ENCODE measurements at regions not wholly inside any gene's neighbourhood (a gene's known extent, or its start where the extent isn't known, plus 50 kb on each side); places are given as distances from the start of the nearest gene placed in this dataset.
A peak's percentile ranks its signal among the peaks of the same experiment; 100 is the strongest.

- TF ChIP-seq, protein P1, sequence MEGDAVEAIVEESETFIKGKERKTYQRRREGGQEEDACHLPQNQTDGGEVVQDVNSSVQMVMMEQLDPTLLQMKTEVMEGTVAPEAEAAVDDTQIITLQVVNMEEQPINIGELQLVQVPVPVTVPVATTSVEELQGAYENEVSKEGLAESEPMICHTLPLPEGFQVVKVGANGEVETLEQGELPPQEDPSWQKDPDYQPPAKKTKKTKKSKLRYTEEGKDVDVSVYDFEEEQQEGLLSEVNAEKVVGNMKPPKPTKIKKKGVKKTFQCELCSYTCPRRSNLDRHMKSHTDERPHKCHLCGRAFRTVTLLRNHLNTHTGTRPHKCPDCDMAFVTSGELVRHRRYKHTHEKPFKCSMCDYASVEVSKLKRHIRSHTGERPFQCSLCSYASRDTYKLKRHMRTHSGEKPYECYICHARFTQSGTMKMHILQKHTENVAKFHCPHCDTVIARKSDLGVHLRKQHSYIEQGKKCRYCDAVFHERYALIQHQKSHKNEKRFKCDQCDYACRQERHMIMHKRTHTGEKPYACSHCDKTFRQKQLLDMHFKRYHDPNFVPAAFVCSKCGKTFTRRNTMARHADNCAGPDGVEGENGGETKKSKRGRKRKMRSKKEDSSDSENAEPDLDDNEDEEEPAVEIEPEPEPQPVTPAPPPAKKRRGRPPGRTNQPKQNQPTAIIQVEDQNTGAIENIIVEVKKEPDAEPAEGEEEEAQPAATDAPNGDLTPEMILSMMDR (IDR thresholded peaks at IDR 0.05; ENCODE audit: borderline replicate concordance, extremely low read depth, low read length, poor library complexity, severe bottlenecking) = no peak
- TF ChIP-seq EZH2 (IDR thresholded peaks at IDR 0.05; ENCODE audit: borderline replicate concordance, low read depth, low read length, severe bottlenecking) = no peak
- Histone ChIP-seq H3K36me3 (ENCODE audit: insufficient read depth, low read length) (no peaks in the 10 kb centered on the region), H3K4me1 (ENCODE audit: insufficient read depth, low read length) (peaks cover 50% of the 10 kb centered on the region), H4K20me1 (ENCODE audit: insufficient read depth, low read length) (no peaks in the 10 kb centered on the region), H3K9ac (ENCODE audit: low read depth, low read length) (peak overlapping the region; percentile 26), H3K27ac (ENCODE audit: low read length) (peak overlapping the region; percentile 87), H3K4me3 (ENCODE audit: low read depth in 1 of 2, low read length in 2 of 2) (no peak overlapping the region), H3K4me2 (ENCODE audit: insufficient read depth, low read length) (peak overlapping the region; percentile 2; the same call in 1 of the 2 replicates), H3K79me2 (ENCODE audit: insufficient read depth, low read length) (no peaks in the 10 kb centered on the region), H2AFZ (ENCODE audit: low read depth, low read length) (peak overlapping the region; percentile 74), H3K9me3 (ENCODE audit: insufficient read depth, low read length, severe bottlenecking) (peaks cover 4% of the 10 kb centered on the region), H3K27me3 (ENCODE audit: insufficient read depth, low read length, poor library complexity) (no peaks in the 10 kb centered on the region)
- DNase-seq (peak; percentile 71), ATAC-seq (ENCODE audit: insufficient read depth, low read depth) (peak; percentile 89)
Observed at GRCh38 chr10:128908099-128908498, 558.9 kb upstream of the MGMT start.

GRCh38 chr10:128908499-128908898 lies 558.5 kb upstream of the MGMT start:
- H3K4me3 ChIP-seq (ENCODE audit: low read depth in 1 of 2, low read length in 2 of 2) = peak overlapping the region in 1 of 2 experiments; percentile 1; a peak in 1 of 4 replicates
- no peaks in the 10 kb centered on the region for H4K20me1 ChIP-seq (ENCODE audit: insufficient read depth, low read length)
- DNase-seq = peak; percentile 37
- peak overlapping the region; percentile 87 for H3K27ac ChIP-seq (ENCODE audit: low read length)
- no peaks in the 10 kb centered on the region for H3K36me3 ChIP-seq (ENCODE audit: insufficient read depth, low read length)
- H3K4me1 ChIP-seq (ENCODE audit: insufficient read depth, low read length) = peaks cover 46% of the 10 kb centered on the region
- H3K4me2 ChIP-seq (ENCODE audit: insufficient read depth, low read length) = peak overlapping the region; percentile 2; the same call in 1 of the 2 replicates
- peak overlapping the region; percentile 26 for H3K9ac ChIP-seq (ENCODE audit: low read depth, low read length)
- H3K27me3 ChIP-seq (ENCODE audit: insufficient read depth, low read length, poor library complexity) = no peaks in the 10 kb centered on the region
- peak overlapping the region; percentile 74 for H2AFZ ChIP-seq (ENCODE audit: low read depth, low read length)
- TF ChIP-seq, protein P1 (IDR thresholded peaks at IDR 0.05; ENCODE audit: borderline replicate concordance, extremely low read depth, low read length, poor library complexity, severe bottlenecking) = peak; percentile 50
- TF ChIP-seq EZH2 (IDR thresholded peaks at IDR 0.05; ENCODE audit: borderline replicate concordance, low read depth, low read length, severe bottlenecking) = no peak
- no peaks in the 10 kb centered on the region for H3K79me2 ChIP-seq (ENCODE audit: insufficient read depth, low read length)
- peak; percentile 76 for ATAC-seq (ENCODE audit: insufficient read depth, low read depth)
- peaks cover 4% of the 10 kb centered on the region for H3K9me3 ChIP-seq (ENCODE audit: insufficient read depth, low read length, severe bottlenecking)

DNA sequence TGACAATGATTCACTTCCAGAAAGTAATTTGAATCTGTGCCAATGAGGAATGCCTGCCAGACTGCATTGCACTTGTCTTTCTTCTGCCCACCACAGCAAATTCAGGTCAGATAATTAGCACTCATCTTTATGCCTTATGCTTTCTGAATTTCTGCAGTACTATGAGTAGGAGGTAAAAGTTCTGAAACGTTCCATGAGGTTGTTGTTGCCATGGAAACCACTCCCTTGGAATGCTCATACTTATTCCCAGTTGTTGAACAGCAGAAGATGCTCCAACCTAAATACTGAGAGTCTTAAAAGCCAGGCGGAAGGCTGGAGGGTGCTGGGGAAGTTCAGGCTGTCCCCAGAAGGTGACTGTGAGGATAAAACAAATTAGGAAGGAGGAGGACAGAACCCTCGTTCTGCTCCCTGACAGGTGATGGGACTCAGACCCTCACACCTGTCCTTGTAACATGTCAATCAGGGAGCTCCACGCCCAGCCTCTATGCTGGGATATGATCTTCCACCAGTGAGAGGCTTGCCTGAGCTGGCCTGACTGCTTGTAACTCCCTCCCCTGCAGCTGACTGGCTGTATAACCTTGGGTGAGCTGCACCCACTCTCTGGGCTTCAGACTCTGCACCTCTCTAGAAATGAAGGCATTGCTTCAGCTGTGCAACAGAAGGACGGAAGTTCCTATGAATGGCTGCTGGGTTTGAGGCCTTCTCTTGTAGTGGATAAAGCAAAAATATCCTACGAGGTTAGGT lies 554.3 kb upstream of the MGMT start:
- Histone ChIP-seq H4K20me1 (ENCODE audit: insufficient read depth, low read length) (no peaks in the 10 kb centered on the region), H3K36me3 (ENCODE audit: insufficient read depth, low read length) (no peaks in the 10 kb centered on the region), H3K4me2 (ENCODE audit: insufficient read depth, low read length) (no peak overlapping the region), H3K79me2 (ENCODE audit: insufficient read depth, low read length) (no peaks in the 10 kb centered on the region), H3K9me3 (ENCODE audit: insufficient read depth, low read length, severe bottlenecking) (peaks cover 4% of the 10 kb centered on the region), H2AFZ (ENCODE audit: low read depth, low read length) (0 out of 2 replicates have a peak overlapping the region, but pooled peaks have one; percentile 22), H3K4me3 (ENCODE audit: low read depth in 1 of 2, low read length in 2 of 2) (no peak overlapping the region), H3K27ac (ENCODE audit: low read length) (no peak overlapping the region), H3K9ac (ENCODE audit: low read depth, low read length) (no peak overlapping the region), H3K27me3 (ENCODE audit: insufficient read depth, low read length, poor library complexity) (no peaks in the 10 kb centered on the region), H3K4me1 (ENCODE audit: insufficient read depth, low read length) (peaks cover 23% of the 10 kb centered on the region)
- no peak for ATAC-seq (ENCODE audit: insufficient read depth, low read depth)
- DNase-seq = no peak
- TF ChIP-seq, protein P1 (IDR thresholded peaks at IDR 0.05; ENCODE audit: borderline replicate concordance, extremely low read depth, low read length, poor library complexity, severe bottlenecking) = no peak
- no peak for TF ChIP-seq EZH2 (IDR thresholded peaks at IDR 0.05; ENCODE audit: borderline replicate concordance, low read depth, low read length, severe bottlenecking)
